HEK293 (cell line): ENCODE measurements at regions not wholly inside any gene's neighbourhood (a gene's known extent, or its start where the extent isn't known, plus 50 kb on each side); places are given as distances from the start of the nearest gene placed in this dataset.

ENCODE experiments used
- GFI1B ChIP-seq: fragments of 450-650 bp; formaldehyde crosslinking; IDR thresholded peaks from 2 replicates; pipeline ENCODE4 v1.5.1; 2016; ENCODE audit warnings: missing biosample characterization, missing genetic modification characterization
- PRDM1 ChIP-seq: fragments of 450-650 bp; formaldehyde crosslinking; IDR thresholded peaks from 2 replicates; pipeline ENCODE4; 2016; ENCODE audit warnings: missing biosample characterization, missing genetic modification characterization
- ZNF114 ChIP-seq: fragments of 450-650 bp; formaldehyde crosslinking; IDR thresholded peaks from 2 replicates; pipeline ENCODE4 v1.5.0; 2017; ENCODE audit warnings: missing biosample characterization, missing genetic modification characterization
- ZNF174 ChIP-seq: fragments of 450-650 bp; formaldehyde crosslinking; IDR thresholded peaks from 2 replicates; pipeline ENCODE4 v1.5.0; 2017; ENCODE audit warnings: missing biosample characterization, mild to moderate bottlenecking, missing genetic modification characterization
- ZNF221 ChIP-seq: fragments of 450-650 bp; formaldehyde crosslinking; IDR thresholded peaks from 2 replicates; pipeline ENCODE4 v1.5.1; 2017; ENCODE audit warnings: missing biosample characterization, missing genetic modification characterization, borderline replicate concordance
- ZNF24 ChIP-seq: fragments of 450-650 bp; formaldehyde crosslinking; IDR thresholded peaks from 2 replicates; pipeline ENCODE4 v1.5.1; 2016; ENCODE audit warnings: missing biosample characterization, missing genetic modification characterization
- ZNF324 ChIP-seq: fragments of 450-650 bp; formaldehyde crosslinking; IDR thresholded peaks from 2 replicates; pipeline ENCODE4 v1.5.1; 2016; ENCODE audit warnings: missing biosample characterization, missing genetic modification characterization
- ZNF510 ChIP-seq: fragments of 450-650 bp; formaldehyde crosslinking; IDR thresholded peaks from 2 replicates; pipeline ENCODE4 v1.5.1; 2018; ENCODE audit warnings: mild to moderate bottlenecking, missing genetic modification characterization, missing biosample characterization; ENCODE audit not compliant: insufficient replicate concordance
- ZNF558 ChIP-seq: fragments of 450-650 bp; formaldehyde crosslinking; IDR thresholded peaks from 2 replicates; pipeline ENCODE4 v1.5.1; 2016; ENCODE audit warnings: missing biosample characterization, missing genetic modification characterization
- TF ChIP-seq, protein P1 (sequence below): fragments of 450-650 bp; formaldehyde crosslinking; IDR thresholded peaks from 2 replicates; pipeline ENCODE4 v1.5.1; 2016; ENCODE audit warnings: missing biosample characterization, missing genetic modification characterization
- TF ChIP-seq, protein P2 (sequence below): fragments of 450-650 bp; formaldehyde crosslinking; IDR thresholded peaks from 2 replicates; pipeline ENCODE4 v1.5.1; 2016; ENCODE audit warnings: missing biosample characterization, missing genetic modification characterization
- TF ChIP-seq, protein P3 (sequence below): fragments of 450-650 bp; formaldehyde crosslinking; IDR thresholded peaks from 2 replicates; pipeline ENCODE4 v1.5.1; 2016; ENCODE audit warnings: missing biosample characterization, missing genetic modification characterization
- TF ChIP-seq, protein P4 (sequence below): fragments of 450-650 bp; formaldehyde crosslinking; IDR thresholded peaks from 2 replicates; pipeline ENCODE4 v1.5.1; 2016; ENCODE audit warnings: missing biosample characterization, missing genetic modification characterization

DNA sequence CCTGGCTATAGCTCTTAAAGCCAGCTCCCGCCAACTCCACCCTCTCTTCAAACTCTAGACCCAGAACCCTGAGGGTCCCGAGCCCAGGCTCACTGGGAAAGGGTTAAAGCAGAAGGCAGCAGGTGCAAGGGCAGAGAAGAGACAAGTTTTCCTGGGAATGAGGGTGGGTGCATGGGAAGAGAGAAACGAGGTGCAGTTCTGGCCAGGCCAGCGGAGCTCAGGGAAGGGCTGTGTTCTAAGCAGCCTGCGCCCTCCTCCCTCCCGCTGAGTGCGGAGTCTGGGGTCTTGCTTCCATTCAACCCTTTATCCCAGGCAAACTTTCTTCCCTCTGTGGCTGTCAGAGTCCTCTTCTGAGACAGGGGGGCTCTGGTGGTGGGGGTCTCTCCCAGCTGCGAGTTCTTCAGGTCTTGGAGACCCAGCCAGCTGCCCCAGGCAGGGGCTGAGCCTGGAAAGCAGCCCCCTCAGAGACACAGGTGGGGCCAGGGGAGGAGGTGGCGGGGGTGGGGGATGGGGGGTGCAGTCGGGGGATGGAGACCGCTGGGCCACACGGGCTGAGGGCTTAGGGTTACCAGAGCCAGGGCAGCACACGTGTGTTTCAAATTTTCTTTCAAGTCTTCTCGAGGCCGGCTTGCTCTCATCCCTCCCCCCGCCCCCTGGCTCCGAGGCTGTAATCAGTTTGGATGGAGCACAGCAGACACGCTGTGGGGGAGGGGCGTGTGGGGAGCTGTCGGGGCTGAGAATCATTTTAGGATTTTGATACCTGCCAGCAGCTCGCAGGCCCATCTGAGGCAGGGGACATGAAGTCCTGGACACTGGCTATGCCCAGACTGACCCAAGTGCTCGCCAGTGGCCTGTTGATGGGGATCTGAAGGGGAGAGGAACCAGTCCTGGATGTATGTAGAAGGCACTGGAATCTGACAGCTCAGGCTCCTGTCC lies 169.6 kb upstream of the SMIM23 start:
- TF ChIP-seq ZNF24 (tag by site-specific recombination) = no peak
- TF ChIP-seq, protein P1, sequence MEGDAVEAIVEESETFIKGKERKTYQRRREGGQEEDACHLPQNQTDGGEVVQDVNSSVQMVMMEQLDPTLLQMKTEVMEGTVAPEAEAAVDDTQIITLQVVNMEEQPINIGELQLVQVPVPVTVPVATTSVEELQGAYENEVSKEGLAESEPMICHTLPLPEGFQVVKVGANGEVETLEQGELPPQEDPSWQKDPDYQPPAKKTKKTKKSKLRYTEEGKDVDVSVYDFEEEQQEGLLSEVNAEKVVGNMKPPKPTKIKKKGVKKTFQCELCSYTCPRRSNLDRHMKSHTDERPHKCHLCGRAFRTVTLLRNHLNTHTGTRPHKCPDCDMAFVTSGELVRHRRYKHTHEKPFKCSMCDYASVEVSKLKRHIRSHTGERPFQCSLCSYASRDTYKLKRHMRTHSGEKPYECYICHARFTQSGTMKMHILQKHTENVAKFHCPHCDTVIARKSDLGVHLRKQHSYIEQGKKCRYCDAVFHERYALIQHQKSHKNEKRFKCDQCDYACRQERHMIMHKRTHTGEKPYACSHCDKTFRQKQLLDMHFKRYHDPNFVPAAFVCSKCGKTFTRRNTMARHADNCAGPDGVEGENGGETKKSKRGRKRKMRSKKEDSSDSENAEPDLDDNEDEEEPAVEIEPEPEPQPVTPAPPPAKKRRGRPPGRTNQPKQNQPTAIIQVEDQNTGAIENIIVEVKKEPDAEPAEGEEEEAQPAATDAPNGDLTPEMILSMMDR (tag by site-specific recombination) = no peak
- TF ChIP-seq, protein P2, sequence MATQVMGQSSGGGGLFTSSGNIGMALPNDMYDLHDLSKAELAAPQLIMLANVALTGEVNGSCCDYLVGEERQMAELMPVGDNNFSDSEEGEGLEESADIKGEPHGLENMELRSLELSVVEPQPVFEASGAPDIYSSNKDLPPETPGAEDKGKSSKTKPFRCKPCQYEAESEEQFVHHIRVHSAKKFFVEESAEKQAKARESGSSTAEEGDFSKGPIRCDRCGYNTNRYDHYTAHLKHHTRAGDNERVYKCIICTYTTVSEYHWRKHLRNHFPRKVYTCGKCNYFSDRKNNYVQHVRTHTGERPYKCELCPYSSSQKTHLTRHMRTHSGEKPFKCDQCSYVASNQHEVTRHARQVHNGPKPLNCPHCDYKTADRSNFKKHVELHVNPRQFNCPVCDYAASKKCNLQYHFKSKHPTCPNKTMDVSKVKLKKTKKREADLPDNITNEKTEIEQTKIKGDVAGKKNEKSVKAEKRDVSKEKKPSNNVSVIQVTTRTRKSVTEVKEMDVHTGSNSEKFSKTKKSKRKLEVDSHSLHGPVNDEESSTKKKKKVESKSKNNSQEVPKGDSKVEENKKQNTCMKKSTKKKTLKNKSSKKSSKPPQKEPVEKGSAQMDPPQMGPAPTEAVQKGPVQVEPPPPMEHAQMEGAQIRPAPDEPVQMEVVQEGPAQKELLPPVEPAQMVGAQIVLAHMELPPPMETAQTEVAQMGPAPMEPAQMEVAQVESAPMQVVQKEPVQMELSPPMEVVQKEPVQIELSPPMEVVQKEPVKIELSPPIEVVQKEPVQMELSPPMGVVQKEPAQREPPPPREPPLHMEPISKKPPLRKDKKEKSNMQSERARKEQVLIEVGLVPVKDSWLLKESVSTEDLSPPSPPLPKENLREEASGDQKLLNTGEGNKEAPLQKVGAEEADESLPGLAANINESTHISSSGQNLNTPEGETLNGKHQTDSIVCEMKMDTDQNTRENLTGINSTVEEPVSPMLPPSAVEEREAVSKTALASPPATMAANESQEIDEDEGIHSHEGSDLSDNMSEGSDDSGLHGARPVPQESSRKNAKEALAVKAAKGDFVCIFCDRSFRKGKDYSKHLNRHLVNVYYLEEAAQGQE (tag by site-specific recombination) = no peak
- TF ChIP-seq ZNF221 = no peak
- TF ChIP-seq GFI1B (tag by site-specific recombination) = no peak
- TF ChIP-seq ZNF324 = no peak
- TF ChIP-seq, protein P3, sequence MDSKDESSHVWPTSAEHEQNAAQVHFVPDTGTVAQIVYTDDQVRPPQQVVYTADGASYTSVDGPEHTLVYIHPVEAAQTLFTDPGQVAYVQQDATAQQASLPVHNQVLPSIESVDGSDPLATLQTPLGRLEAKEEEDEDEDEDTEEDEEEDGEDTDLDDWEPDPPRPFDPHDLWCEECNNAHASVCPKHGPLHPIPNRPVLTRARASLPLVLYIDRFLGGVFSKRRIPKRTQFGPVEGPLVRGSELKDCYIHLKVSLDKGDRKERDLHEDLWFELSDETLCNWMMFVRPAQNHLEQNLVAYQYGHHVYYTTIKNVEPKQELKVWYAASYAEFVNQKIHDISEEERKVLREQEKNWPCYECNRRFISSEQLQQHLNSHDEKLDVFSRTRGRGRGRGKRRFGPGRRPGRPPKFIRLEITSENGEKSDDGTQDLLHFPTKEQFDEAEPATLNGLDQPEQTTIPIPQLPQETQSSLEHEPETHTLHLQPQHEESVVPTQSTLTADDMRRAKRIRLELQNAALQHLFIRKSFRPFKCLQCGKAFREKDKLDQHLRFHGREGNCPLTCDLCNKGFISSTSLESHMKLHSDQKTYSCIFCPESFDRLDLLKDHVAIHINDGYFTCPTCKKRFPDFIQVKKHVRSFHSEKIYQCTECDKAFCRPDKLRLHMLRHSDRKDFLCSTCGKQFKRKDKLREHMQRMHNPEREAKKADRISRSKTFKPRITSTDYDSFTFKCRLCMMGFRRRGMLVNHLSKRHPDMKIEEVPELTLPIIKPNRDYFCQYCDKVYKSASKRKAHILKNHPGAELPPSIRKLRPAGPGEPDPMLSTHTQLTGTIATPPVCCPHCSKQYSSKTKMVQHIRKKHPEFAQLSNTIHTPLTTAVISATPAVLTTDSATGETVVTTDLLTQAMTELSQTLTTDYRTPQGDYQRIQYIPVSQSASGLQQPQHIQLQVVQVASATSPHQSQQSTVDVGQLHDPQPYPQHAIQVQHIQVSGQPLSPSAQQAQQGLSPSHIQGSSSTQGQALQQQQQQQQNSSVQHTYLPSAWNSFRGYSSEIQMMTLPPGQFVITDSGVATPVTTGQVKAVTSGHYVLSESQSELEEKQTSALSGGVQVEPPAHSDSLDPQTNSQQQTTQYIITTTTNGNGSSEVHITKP = no peak
- no peak for TF ChIP-seq ZNF558 (tag by site-specific recombination)
- TF ChIP-seq, protein P4, sequence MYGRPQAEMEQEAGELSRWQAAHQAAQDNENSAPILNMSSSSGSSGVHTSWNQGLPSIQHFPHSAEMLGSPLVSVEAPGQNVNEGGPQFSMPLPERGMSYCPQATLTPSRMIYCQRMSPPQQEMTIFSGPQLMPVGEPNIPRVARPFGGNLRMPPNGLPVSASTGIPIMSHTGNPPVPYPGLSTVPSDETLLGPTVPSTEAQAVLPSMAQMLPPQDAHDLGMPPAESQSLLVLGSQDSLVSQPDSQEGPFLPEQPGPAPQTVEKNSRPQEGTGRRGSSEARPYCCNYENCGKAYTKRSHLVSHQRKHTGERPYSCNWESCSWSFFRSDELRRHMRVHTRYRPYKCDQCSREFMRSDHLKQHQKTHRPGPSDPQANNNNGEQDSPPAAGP = no peak
- TF ChIP-seq ZNF114 (tag by site-specific recombination) = no peak
- no peak for TF ChIP-seq ZNF174 (tag by site-specific recombination)
- TF ChIP-seq PRDM1 (tag by site-specific recombination) = no peak
- no peak for TF ChIP-seq ZNF510 (tag by site-specific recombination)
